ENCODE measurements at regions not wholly inside any gene's neighbourhood (a gene's known extent, or its start where the extent isn't known, plus 50 kb on each side); places are given as distances from the start of the nearest gene placed in this dataset.

DNA sequence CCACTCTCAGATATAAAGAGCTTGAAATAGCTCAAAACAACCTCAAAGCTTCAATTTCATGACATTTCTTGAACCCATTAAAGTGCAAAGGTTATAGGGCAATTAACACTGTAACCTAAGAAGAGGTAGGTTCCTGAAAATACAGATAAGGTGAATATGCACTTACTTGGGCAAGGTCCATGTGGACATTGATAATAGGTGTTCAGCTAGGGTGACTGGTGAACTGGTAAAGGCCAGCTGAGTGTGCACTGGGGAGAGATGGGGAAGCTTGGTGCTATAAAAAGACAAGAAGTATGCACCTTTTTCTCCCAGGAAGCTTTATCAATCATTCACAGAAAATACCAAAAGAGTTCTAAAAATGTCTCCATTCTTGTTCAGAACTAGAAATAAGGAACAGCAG is 418.6 kb downstream of the SLC16A7 start (continued):
- TF ChIP-seq ELF1 (IDR thresholded peaks at IDR 0.05; ENCODE audit: borderline replicate concordance, low read depth) = no peak
- no peak for TF ChIP-seq EZH2phosphoT487 (IDR thresholded peaks at IDR 0.05; ENCODE audit: borderline replicate concordance)
- no peak for TF ChIP-seq ZNF274 (IDR thresholded peaks at IDR 0.05; ENCODE audit: low read depth, low read length)

DNA sequence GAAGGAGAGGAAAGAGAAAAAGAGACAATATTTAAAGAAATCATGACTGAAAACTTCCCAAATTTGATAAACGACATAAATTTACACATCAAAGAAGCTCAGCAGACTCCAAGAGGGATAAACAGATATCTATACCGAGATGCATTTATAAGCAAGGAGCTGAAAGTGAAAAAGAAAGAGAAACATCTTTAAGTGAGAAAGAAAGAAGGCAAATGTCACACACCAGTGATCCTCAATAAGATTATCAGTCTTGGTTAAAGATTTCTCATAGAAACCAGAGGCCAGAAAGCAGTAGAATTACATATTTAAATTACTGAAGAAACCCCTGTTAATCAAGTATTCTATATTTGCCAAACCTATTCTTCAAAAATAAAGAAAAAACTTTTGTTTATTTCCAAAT is 424.2 kb downstream of the SLC16A7 start:
- Histone ChIP-seq H3K4me1 (ENCODE audit: control insufficient read depth in 1 of 2, insufficient read depth in 2 of 2, low read length in 2 of 2) (no peaks in the 10 kb centered on the region), H3K27me3 (ENCODE audit: insufficient read depth, low read length) (no peaks in the 10 kb centered on the region), H3K4me3 (replicated peaks in 1 of 2; ENCODE audit: low read depth in 1 of 2, low read length in 2 of 2) (no peak overlapping the region), H3K9me3 (ENCODE audit: control insufficient read depth in 1 of 2, insufficient read depth in 1 of 2, low read depth in 1 of 2, low read length in 2 of 2) (no peaks in the 10 kb centered on the region), H3K36me3 (ENCODE audit: control insufficient read depth in 1 of 2, insufficient read depth in 2 of 2, low read length in 2 of 2) (no peaks in the 10 kb centered on the region), H3K4me2 (ENCODE audit: low read length) (no peak overlapping the region), H3K9me2 (ENCODE audit: insufficient read depth) (no peaks in the 10 kb centered on the region), H3K27ac (ENCODE audit: low read depth, low read length) (no peak overlapping the region), H2AFZ (ENCODE audit: low read depth, low read length, poor library complexity, severe bottlenecking) (no peak overlapping the region), H3K79me2 (ENCODE audit: insufficient read depth, low read length) (no peaks in the 10 kb centered on the region), H4K20me1 (ENCODE audit: insufficient read depth) (no peaks in the 10 kb centered on the region), H3K9ac (ENCODE audit: low read length) (no peak overlapping the region)
- TF ChIP-seq CBX3 (IDR thresholded peaks at IDR 0.05; ENCODE audit: low read depth) (no peak), ELF1 (IDR thresholded peaks at IDR 0.05; ENCODE audit: borderline replicate concordance, low read depth) (no peak), YY1 (IDR thresholded peaks at IDR 0.05; ENCODE audit: extremely low read depth, insufficient replicate concordance, low read depth, low read length) (no peak), CEBPB (IDR thresholded peaks at IDR 0.05; ENCODE audit: low read depth) (no peak), POLR2AphosphoS5 (IDR thresholded peaks at IDR 0.05; ENCODE audit: low read depth, low read length) (no peak), RAD21 (IDR thresholded peaks at IDR 0.05; ENCODE audit: low read depth) (no peak), EZH2 (IDR thresholded peaks at IDR 0.05) (no peak), EZH2phosphoT487 (IDR thresholded peaks at IDR 0.05; ENCODE audit: borderline replicate concordance) (no peak)
- TF ChIP-seq, protein P1, sequence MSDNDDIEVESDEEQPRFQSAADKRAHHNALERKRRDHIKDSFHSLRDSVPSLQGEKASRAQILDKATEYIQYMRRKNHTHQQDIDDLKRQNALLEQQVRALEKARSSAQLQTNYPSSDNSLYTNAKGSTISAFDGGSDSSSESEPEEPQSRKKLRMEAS (IDR thresholded peaks at IDR 0.05) = no peak
- ChIA-PET RAD21 (ENCODE audit: low non-redundant PET in 1 of 2, low total read pairs in 2 of 2, uncharacterized antibody in 2 of 2, unreplicated experiment in 2 of 2) (no interaction called here), CTCF (no interaction called here), POLR2A (no interaction called here)
- ATAC-seq (no peak), DNase-seq (ENCODE audit: low read depth, low spot score) (no peak)
- BruUV-seq (replicated peaks) = no TSS peak
- intact Hi-C loops (cut with micrococcal nuclease) = no loop called here
